K562 (cell line): ENCODE measurements at regions not wholly inside any gene's neighbourhood (a gene's known extent, or its start where the extent isn't known, plus 50 kb on each side); places are given as distances from the start of the nearest gene placed in this dataset.

Experiments
- HDAC2 ChIP-seq: fragments of 450-650 bp; IDR thresholded peaks from 2 replicates; pipeline ENCODE4 v1.6.1; 2016; ENCODE audit warnings: mild to moderate bottlenecking
- MAFK ChIP-seq: IDR thresholded peaks from 2 replicates; pipeline ENCODE4 v1.6.1; 2011; ENCODE audit warnings: low read length, improper control_type of control experiment
- MED1 ChIP-seq: sonication (generic); formaldehyde crosslinking; IDR thresholded peaks from 2 replicates; pipeline ENCODE4 v1.8.1; 2023; ENCODE audit warnings: missing genetic modification reagents, borderline replicate concordance
- POLR2A ChIP-seq: fragments of 450-650 bp; conservative IDR thresholded peaks from 2 replicates; pipeline ENCODE4 v1.6.1; 2016
- RFX1 ChIP-seq: fragments of 450-650 bp; IDR thresholded peaks from 2 replicates; pipeline ENCODE4 v1.6.1; 2016; ENCODE audit warnings: mild to moderate bottlenecking, moderate library complexity
- TARDBP ChIP-seq: fragments of 450-650 bp; IDR thresholded peaks from 2 replicates; pipeline ENCODE4 v1.6.1; 2016
- ZNF232 ChIP-seq: sonication (generic); formaldehyde crosslinking; IDR thresholded peaks from 2 replicates; pipeline ENCODE4 v1.8.0; 2022; ENCODE audit warnings: mild to moderate bottlenecking, missing genetic modification reagents
- ZNF324 ChIP-seq: fragments of 250-450 bp; sonication (Bioruptor Pico); IDR thresholded peaks from 2 replicates; pipeline ENCODE4 v1.4.0; 2020; ENCODE audit warnings: mild to moderate bottlenecking
- ZNF589 ChIP-seq: fragments of 200-800 bp; sonication (Bioruptor generic); IDR thresholded peaks from 2 replicates; pipeline ENCODE4 v1.6.1; 2016; ENCODE audit warnings: low read depth, missing genetic modification characterization, missing compliant biosample characterization
- TF ChIP-seq, protein P1 (sequence below), 3 experiments: IDR thresholded peaks in 2 of 3; conservative IDR thresholded peaks in 1 of 3; 2 replicates each; pipeline ENCODE4 v1.5.1; 2011 to 2012; ENCODE audit warnings: low read length in 3 of 3, mild to moderate bottlenecking in 3 of 3, control low read depth in 2 of 3, improper control_type of control experiment in 1 of 3, inconsistent platforms in 1 of 3, low read depth in 1 of 3, mixed read lengths in 1 of 3, moderate library complexity in 1 of 3; ENCODE audit not compliant: insufficient read depth in 2 of 3

- TF ChIP-seq RFX1 (no peak), TARDBP (no peak), ZNF589 (CRISPR knock-in tag) (no peak), POLR2A (no peak), MAFK (no peak), ZNF232 (CRISPR knock-in tag) (no peak), MED1 (CRISPR knock-in tag) (no peak), ZNF324 (CRISPR knock-in tag) (no peak), HDAC2 (no peak)
- TF ChIP-seq, protein P1, sequence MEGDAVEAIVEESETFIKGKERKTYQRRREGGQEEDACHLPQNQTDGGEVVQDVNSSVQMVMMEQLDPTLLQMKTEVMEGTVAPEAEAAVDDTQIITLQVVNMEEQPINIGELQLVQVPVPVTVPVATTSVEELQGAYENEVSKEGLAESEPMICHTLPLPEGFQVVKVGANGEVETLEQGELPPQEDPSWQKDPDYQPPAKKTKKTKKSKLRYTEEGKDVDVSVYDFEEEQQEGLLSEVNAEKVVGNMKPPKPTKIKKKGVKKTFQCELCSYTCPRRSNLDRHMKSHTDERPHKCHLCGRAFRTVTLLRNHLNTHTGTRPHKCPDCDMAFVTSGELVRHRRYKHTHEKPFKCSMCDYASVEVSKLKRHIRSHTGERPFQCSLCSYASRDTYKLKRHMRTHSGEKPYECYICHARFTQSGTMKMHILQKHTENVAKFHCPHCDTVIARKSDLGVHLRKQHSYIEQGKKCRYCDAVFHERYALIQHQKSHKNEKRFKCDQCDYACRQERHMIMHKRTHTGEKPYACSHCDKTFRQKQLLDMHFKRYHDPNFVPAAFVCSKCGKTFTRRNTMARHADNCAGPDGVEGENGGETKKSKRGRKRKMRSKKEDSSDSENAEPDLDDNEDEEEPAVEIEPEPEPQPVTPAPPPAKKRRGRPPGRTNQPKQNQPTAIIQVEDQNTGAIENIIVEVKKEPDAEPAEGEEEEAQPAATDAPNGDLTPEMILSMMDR (IDR thresholded peaks at IDR 0.05 in 2 of 3, conservative IDR thresholded peaks at IDR 0.05 in 1 of 3; ENCODE audit: insufficient read depth in 2 of 3, low read depth in 1 of 3, low read length in 3 of 3), result no peak
Measured at GRCh38 chr6:26152226-26153101, 65.2 kb downstream of the HFE start.
